GM18519 (cell line): ENCODE measurements at regions not wholly inside any gene's neighbourhood (a gene's known extent, or its start where the extent isn't known, plus 50 kb on each side); places are given as distances from the start of the nearest gene placed in this dataset.

ENCODE experiments used
- ATAC-seq: cut with Tn5 transposase; IDR thresholded peaks from one replicate; pipeline ENCODE4 v1.9.1; 2021; ENCODE audit warnings: mild to moderate bottlenecking, moderate library complexity; ENCODE audit not compliant: unreplicated experiment, low FRiP score

DNA sequence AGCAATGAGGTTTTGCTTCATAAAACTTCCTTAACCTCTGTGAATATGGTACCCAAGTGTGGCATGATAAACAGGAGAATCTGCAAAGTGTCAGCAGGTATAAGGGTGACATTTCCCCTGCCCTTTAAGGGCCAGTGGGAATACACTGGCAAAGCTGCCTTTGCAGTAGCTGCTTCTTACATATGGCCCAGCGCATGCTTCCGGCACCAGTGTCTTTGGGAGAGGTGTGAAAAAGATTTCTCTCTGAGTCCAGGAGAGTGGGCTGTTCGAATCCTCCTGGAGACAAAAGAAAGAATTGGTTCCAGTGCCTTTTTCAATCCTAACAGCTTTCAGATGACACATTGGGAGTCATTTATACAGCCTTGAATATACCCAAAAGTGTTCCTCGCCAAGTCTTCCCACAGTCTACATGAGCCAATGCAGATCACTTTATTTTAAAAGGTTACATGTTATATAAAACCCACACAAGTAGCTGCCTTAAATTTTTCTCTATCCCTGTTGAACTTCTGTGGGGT, 437.7 kb downstream of the PRKD1 start:
- ATAC-seq = no peak

DNA sequence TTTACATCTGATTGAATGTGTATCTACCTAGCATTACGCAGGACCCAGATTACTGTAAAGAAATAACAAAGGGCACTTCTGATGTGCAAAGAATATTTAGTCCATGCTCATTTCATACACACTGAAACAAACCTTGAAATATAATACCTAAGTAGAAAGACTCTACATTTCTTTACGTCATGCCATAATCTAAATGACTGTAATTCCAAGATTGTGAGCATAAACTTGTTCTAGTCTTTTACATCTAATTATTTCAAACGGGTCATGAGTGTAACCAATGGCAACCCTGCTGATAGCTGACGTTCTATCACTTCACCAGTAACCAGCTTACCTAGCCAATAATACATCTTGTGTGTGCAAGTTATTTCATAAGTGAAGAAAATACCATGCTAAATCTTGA, 433.8 kb downstream of the PRKD1 start:
- ATAC-seq = no peak

DNA sequence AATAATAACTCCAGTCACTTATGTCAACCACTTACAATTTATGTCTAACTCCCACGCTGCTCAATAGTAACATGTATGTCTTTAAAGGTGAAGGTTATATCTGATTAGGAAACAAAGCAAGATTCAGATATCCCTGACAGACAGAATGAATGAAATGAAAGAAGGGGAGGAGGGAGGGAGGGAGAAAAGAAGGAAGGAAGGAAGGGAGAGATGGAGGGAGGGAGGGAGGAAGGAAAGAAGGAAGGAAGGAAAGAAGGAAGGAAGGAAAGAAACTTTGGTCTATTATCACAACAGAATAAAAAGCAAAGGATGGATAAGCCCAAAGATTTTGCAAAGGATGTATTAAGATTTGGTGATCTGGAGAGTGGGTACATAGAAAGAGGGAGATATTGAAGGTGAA, 433.3 kb downstream of the PRKD1 start:
- ATAC-seq = no peak

DNA sequence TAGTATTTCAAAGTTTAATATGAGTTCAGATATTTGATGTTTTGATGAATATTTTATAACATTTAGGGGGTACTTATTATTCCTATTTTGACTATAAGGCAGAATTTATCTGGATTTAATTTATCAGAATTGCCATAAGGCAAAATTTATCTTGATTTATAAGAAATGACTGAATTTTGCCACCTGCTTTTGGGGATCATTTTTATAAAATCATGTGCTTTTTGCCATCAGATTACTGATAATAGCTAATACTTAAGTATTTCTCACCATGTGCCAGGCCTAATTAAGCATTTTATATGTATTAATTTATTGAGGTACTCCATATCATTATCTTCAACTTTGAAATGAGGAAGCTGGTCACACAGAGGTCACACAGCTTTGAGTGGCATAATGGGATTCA, 423.7 kb downstream of the PRKD1 start:
- no peak for ATAC-seq

DNA sequence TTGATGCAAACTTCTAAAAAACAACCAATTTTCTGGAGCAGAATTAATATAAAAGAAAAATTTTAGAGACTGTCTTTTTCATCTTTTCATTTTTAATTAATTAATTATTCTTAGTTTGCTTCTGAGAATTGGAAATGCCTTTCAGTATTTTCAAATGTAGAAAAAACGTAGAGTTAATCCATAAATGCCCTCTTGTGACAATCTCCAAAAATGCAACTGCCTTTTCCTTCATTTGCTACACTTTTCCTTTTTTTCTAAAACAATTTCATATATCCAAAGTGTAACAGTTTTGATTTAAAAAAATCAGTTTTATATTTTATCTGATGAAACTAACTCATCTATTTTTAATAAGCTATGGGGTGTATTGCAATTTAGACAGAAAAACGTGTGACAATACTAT, 409.3 kb downstream of the PRKD1 start:
- no peak for ATAC-seq

DNA sequence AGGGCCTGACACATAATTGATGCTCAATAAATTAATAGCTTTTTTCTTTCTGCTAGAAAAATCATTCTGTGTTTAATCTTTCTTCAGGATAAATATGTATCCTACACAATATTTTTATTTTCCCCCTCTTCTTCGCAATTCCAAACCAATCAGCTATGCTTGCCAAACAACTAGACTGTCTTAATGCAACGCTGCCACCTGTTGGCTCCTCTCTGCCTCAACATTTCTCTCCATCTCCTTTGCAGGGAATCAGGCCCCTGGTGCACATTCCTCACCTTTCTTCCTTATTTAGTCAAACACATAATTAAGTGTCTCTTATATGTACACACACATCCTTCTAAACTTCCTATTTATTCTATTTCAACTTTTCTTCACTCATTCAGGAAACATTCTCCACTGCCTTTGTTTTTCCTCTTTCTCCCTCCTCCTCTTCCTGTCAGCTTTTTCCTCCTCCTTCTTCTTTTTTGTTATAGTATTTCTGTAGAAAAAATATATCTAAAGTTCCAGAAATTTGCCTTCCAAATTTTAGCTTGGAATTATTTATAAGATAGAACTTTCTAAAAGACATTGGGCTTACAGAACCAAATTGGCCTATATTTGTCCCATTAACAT, 406.0 kb downstream of the PRKD1 start:
- no peak for ATAC-seq
